ENCODE measurements at regions not wholly inside any gene's neighbourhood (a gene's known extent, or its start where the extent isn't known, plus 50 kb on each side); places are given as distances from the start of the nearest gene placed in this dataset.

GRCh38 chr11:25925359-25925758 is 406.6 kb upstream of the ANO3 start:
- no peak overlapping the region for H3K27ac Mint-ChIP-seq
- no peaks in the 10 kb centered on the region for H3K4me1 Mint-ChIP-seq
- no peaks in the 10 kb centered on the region for H3K36me3 Mint-ChIP-seq
- peaks cover 7% of the 10 kb centered on the region for H3K9me3 Mint-ChIP-seq
- no peak for DNase-seq
- no peak overlapping the region for H3K4me3 Mint-ChIP-seq
- no peaks in the 10 kb centered on the region for H3K27me3 Mint-ChIP-seq

- H3K27me3 Mint-ChIP-seq: no peaks in the 10 kb centered on the region
- no peaks in the 10 kb centered on the region for H3K4me1 Mint-ChIP-seq
- no peak overlapping the region for H3K4me3 Mint-ChIP-seq
- no peak overlapping the region for H3K27ac Mint-ChIP-seq
- H3K9me3 Mint-ChIP-seq: peaks cover 11% of the 10 kb centered on the region
- DNase-seq: no peak
- H3K36me3 Mint-ChIP-seq: no peaks in the 10 kb centered on the region
Measured at GRCh38 chr11:25927411-25927953, 404.4 kb upstream of the ANO3 start.

GRCh38 chr11:25928076-25928475 is 403.9 kb upstream of the ANO3 start:
- Mint-ChIP-seq H3K9me3 (peaks cover 8% of the 10 kb centered on the region), H3K4me1 (no peaks in the 10 kb centered on the region), H3K36me3 (no peaks in the 10 kb centered on the region), H3K4me3 (no peak overlapping the region), H3K27me3 (no peaks in the 10 kb centered on the region), H3K27ac (no peak overlapping the region)
- DNase-seq: no peak

GRCh38 chr11:25938952-25939351 is 393.0 kb upstream of the ANO3 start:
- H3K9me3 Mint-ChIP-seq: peaks cover 1% of the 10 kb centered on the region
- no peak overlapping the region for H3K27ac Mint-ChIP-seq
- DNase-seq: no peak
- H3K27me3 Mint-ChIP-seq: no peaks in the 10 kb centered on the region
- no peaks in the 10 kb centered on the region for H3K4me1 Mint-ChIP-seq
- H3K36me3 Mint-ChIP-seq: no peaks in the 10 kb centered on the region
- no peak overlapping the region for H3K4me3 Mint-ChIP-seq

GRCh38 chr11:25939691-25940090 is 392.2 kb upstream of the ANO3 start:
- H3K27me3 Mint-ChIP-seq: no peaks in the 10 kb centered on the region
- peaks cover 1% of the 10 kb centered on the region for H3K9me3 Mint-ChIP-seq
- DNase-seq: no peak
- H3K36me3 Mint-ChIP-seq: no peaks in the 10 kb centered on the region
- H3K4me1 Mint-ChIP-seq: no peaks in the 10 kb centered on the region
- no peak overlapping the region for H3K27ac Mint-ChIP-seq
- H3K4me3 Mint-ChIP-seq: no peak overlapping the region

- Mint-ChIP-seq H3K27ac (no peak overlapping the region), H3K4me3 (no peak overlapping the region), H3K36me3 (no peaks in the 10 kb centered on the region), H3K9me3 (no peaks in the 10 kb centered on the region), H3K27me3 (no peaks in the 10 kb centered on the region), H3K4me1 (no peaks in the 10 kb centered on the region)
- no peak for DNase-seq
Measured at GRCh38 chr11:25941353-25941752, 390.6 kb upstream of the ANO3 start.

GRCh38 chr11:25943031-25943430 is 388.9 kb upstream of the ANO3 start:
- H3K27ac Mint-ChIP-seq: no peak overlapping the region
- no peaks in the 10 kb centered on the region for H3K9me3 Mint-ChIP-seq
- no peaks in the 10 kb centered on the region for H3K27me3 Mint-ChIP-seq
- H3K4me3 Mint-ChIP-seq: no peak overlapping the region
- DNase-seq: no peak
- H3K36me3 Mint-ChIP-seq: no peaks in the 10 kb centered on the region
- no peaks in the 10 kb centered on the region for H3K4me1 Mint-ChIP-seq

- DNase-seq: no peak
- Mint-ChIP-seq H3K4me1 (no peaks in the 10 kb centered on the region), H3K4me3 (no peak overlapping the region), H3K27me3 (no peaks in the 10 kb centered on the region), H3K27ac (no peak overlapping the region), H3K9me3 (no peaks in the 10 kb centered on the region), H3K36me3 (no peaks in the 10 kb centered on the region)
Measured at GRCh38 chr11:25943777-25944661, 387.9 kb upstream of the ANO3 start.

- Mint-ChIP-seq H3K4me1 (no peaks in the 10 kb centered on the region), H3K9me3 (peaks cover 9% of the 10 kb centered on the region)
Measured at GRCh38 chr11:25949918-25950317, 382.0 kb upstream of the ANO3 start.

GRCh38 chr11:25953006-25953405 is 378.9 kb upstream of the ANO3 start:
- H3K27me3 Mint-ChIP-seq: no peaks in the 10 kb centered on the region
- H3K9me3 Mint-ChIP-seq: peaks cover 9% of the 10 kb centered on the region
- no peaks in the 10 kb centered on the region for H3K36me3 Mint-ChIP-seq
- H3K4me1 Mint-ChIP-seq: no peaks in the 10 kb centered on the region
- no peak overlapping the region for H3K4me3 Mint-ChIP-seq
- DNase-seq: no peak
- H3K27ac Mint-ChIP-seq: no peak overlapping the region

More at GRCh38 chr11:25949918-25950317, 382.0 kb upstream of the ANO3 start:
- DNase-seq: no peak
- H3K36me3 Mint-ChIP-seq: no peaks in the 10 kb centered on the region
- H3K4me3 Mint-ChIP-seq: no peak overlapping the region
- H3K27ac Mint-ChIP-seq: no peak overlapping the region
- no peaks in the 10 kb centered on the region for H3K27me3 Mint-ChIP-seq

- no peaks in the 10 kb centered on the region for H3K27me3 Mint-ChIP-seq
- H3K4me1 Mint-ChIP-seq: no peaks in the 10 kb centered on the region
- no peak overlapping the region for H3K27ac Mint-ChIP-seq
- H3K4me3 Mint-ChIP-seq: no peak overlapping the region
- no peak for DNase-seq
- no peaks in the 10 kb centered on the region for H3K36me3 Mint-ChIP-seq
- H3K9me3 Mint-ChIP-seq: peaks cover 7% of the 10 kb centered on the region
Measured at GRCh38 chr11:25958045-25958444, 373.9 kb upstream of the ANO3 start.

GRCh38 chr11:25961539-25961938 is 370.4 kb upstream of the ANO3 start:
- no peak overlapping the region for H3K4me3 Mint-ChIP-seq
- H3K36me3 Mint-ChIP-seq: no peaks in the 10 kb centered on the region
- H3K4me1 Mint-ChIP-seq: no peaks in the 10 kb centered on the region
- no peak for DNase-seq
- no peaks in the 10 kb centered on the region for H3K27me3 Mint-ChIP-seq
- no peaks in the 10 kb centered on the region for H3K9me3 Mint-ChIP-seq
- no peak overlapping the region for H3K27ac Mint-ChIP-seq

- no peak for DNase-seq
- Mint-ChIP-seq H3K4me3 (no peak overlapping the region), H3K36me3 (no peaks in the 10 kb centered on the region), H3K27ac (no peak overlapping the region), H3K9me3 (no peaks in the 10 kb centered on the region), H3K27me3 (no peaks in the 10 kb centered on the region), H3K4me1 (no peaks in the 10 kb centered on the region)
Measured at GRCh38 chr11:25970726-25971508, 361.0 kb upstream of the ANO3 start.

- H3K36me3 Mint-ChIP-seq: no peaks in the 10 kb centered on the region
- H3K27ac Mint-ChIP-seq: no peak overlapping the region
- no peaks in the 10 kb centered on the region for H3K27me3 Mint-ChIP-seq
- DNase-seq: no peak
- peaks cover 3% of the 10 kb centered on the region for H3K9me3 Mint-ChIP-seq
- H3K4me3 Mint-ChIP-seq: no peak overlapping the region
- no peaks in the 10 kb centered on the region for H3K4me1 Mint-ChIP-seq
Measured at GRCh38 chr11:25980091-25980490, 351.8 kb upstream of the ANO3 start.

- Mint-ChIP-seq H3K4me1 (no peaks in the 10 kb centered on the region), H3K4me3 (no peak overlapping the region), H3K27me3 (no peaks in the 10 kb centered on the region), H3K27ac (no peak overlapping the region), H3K36me3 (no peaks in the 10 kb centered on the region), H3K9me3 (peaks cover 3% of the 10 kb centered on the region)
- DNase-seq: no peak
Measured at GRCh38 chr11:25981998-25982397, 349.9 kb upstream of the ANO3 start.
